GM19397 (cell line): ENCODE measurements at regions not wholly inside any gene's neighbourhood (a gene's known extent, or its start where the extent isn't known, plus 50 kb on each side); places are given as distances from the start of the nearest gene placed in this dataset.

Experiments used
- ATAC-seq: cut with Tn5 transposase; IDR thresholded peaks from one replicate; pipeline ENCODE4 v1.9.1; 2021; ENCODE audit warnings: mild to moderate bottlenecking, moderate library complexity; ENCODE audit not compliant: unreplicated experiment

- ATAC-seq: no peak
Observed at GRCh38 chr20:39549733-39550132, 587.6 kb downstream of the DHX35 start.

GRCh38 chr20:39547546-39548408, 585.6 kb downstream of the DHX35 start:
- no peak for ATAC-seq

- ATAC-seq: no peak
Observed at GRCh38 chr20:39541136-39541803, 579.1 kb downstream of the DHX35 start.

GRCh38 chr20:39538317-39538716, 576.2 kb downstream of the DHX35 start:
- ATAC-seq: no peak

GRCh38 chr20:39535301-39535700, 573.2 kb downstream of the DHX35 start:
- no peak for ATAC-seq

- no peak for ATAC-seq
Observed at GRCh38 chr20:39534846-39535245, 572.7 kb downstream of the DHX35 start.

- no peak for ATAC-seq
Observed at GRCh38 chr20:39533858-39534257, 571.7 kb downstream of the DHX35 start.

GRCh38 chr20:39532205-39532604, 570.1 kb downstream of the DHX35 start:
- ATAC-seq: no peak

GRCh38 chr20:39528436-39528835, 566.3 kb downstream of the DHX35 start:
- ATAC-seq: no peak

- no peak for ATAC-seq
Observed at GRCh38 chr20:39524371-39524911, 562.3 kb downstream of the DHX35 start.

GRCh38 chr20:39523405-39523804, 561.3 kb downstream of the DHX35 start:
- no peak for ATAC-seq

GRCh38 chr20:39518654-39519053, 556.5 kb downstream of the DHX35 start:
- ATAC-seq: no peak

GRCh38 chr20:39516964-39517363, 554.8 kb downstream of the DHX35 start:
- ATAC-seq: no peak

GRCh38 chr20:39504710-39505094, 542.6 kb downstream of the DHX35 start:
- ATAC-seq: no peak

- no peak for ATAC-seq
Observed at GRCh38 chr20:39503902-39504709, 542.0 kb downstream of the DHX35 start.

GRCh38 chr20:39492223-39492797, 530.2 kb downstream of the DHX35 start:
- no peak for ATAC-seq

GRCh38 chr20:39491711-39492110, 529.6 kb downstream of the DHX35 start:
- ATAC-seq: no peak

GRCh38 chr20:39489986-39490560, 527.9 kb downstream of the DHX35 start:
- ATAC-seq: no peak

- ATAC-seq: no peak
Observed at GRCh38 chr20:39480276-39481043, 518.3 kb downstream of the DHX35 start.
